Keratinocyte (primary cell): ENCODE measurements at regions not wholly inside any gene's neighbourhood (a gene's known extent, or its start where the extent isn't known, plus 50 kb on each side); places are given as distances from the start of the nearest gene placed in this dataset.

ENCODE experiments used
- DNase-seq: peaks from one replicate; pipeline ENCODE4 v3.0.0-alpha.2; 2011; ENCODE audit warnings: low read depth, missing footprints, low spot score
- FAIRE-seq: peaks from 2 replicates; lab custom pipeline; 2011; peaks lifted over from hg19 to GRCh38; lab: Jason Lieb, UNC
- H2AFZ ChIP-seq: 2 replicates; pipeline ENCODE4 v1.6.0; 2012; ENCODE audit warnings: low read length, control low read depth, inconsistent platforms; ENCODE audit not compliant: control insufficient read depth
- H3K27ac ChIP-seq: 2 replicates; pipeline ENCODE4 v1.5.1; 2011; ENCODE audit warnings: low read length; ENCODE audit not compliant: control insufficient read depth, insufficient read depth
- H3K27me3 ChIP-seq: 3 replicates; pipeline ENCODE4 v1.6.0; 2011; ENCODE audit warnings: low read length; ENCODE audit not compliant: control insufficient read depth, insufficient read depth; ENCODE audit errors: extremely low read depth
- H3K36me3 ChIP-seq, 2 experiments: 2 replicates in 1 of 2; 3 replicates in 1 of 2; pipeline ENCODE4 v1.5.1; 2011; ENCODE audit warnings: low read length in 2 of 2, mild to moderate bottlenecking in 1 of 2; ENCODE audit not compliant: control insufficient read depth in 2 of 2, insufficient read depth in 2 of 2; ENCODE audit errors: extremely low read depth in 1 of 2
- H3K4me1 ChIP-seq: 3 replicates; pipeline ENCODE4 v1.5.1; 2011; ENCODE audit warnings: low read length; ENCODE audit not compliant: control insufficient read depth, insufficient read depth; ENCODE audit errors: extremely low read depth
- H3K4me2 ChIP-seq: 3 replicates; pipeline ENCODE4 v1.6.0; 2011; ENCODE audit warnings: low read depth, low read length; ENCODE audit not compliant: control insufficient read depth, insufficient read depth; ENCODE audit errors: extremely low read depth
- H3K4me3 ChIP-seq, 3 experiments: fragments of 200-600 bp in 1 of 3; sonication (generic) in 1 of 3; 2 replicates in 2 of 3; 3 replicates in 1 of 3; pipeline ENCODE4 v1.5.1; 2011 to 2016; ENCODE audit warnings: low read length in 3 of 3, mild to moderate bottlenecking in 3 of 3, control low read depth in 2 of 3, inconsistent platforms in 1 of 3, low read depth in 1 of 3, mixed read lengths in 1 of 3, mixed run types in 1 of 3, moderate library complexity in 1 of 3; ENCODE audit not compliant: control insufficient read depth in 2 of 3, insufficient read depth in 2 of 3; ENCODE audit errors: extremely low read depth in 1 of 3
- H3K79me2 ChIP-seq: 2 replicates; pipeline ENCODE4 v1.6.0; 2012; ENCODE audit warnings: low read length; ENCODE audit not compliant: control insufficient read depth, insufficient read depth
- H3K9ac ChIP-seq: 3 replicates; pipeline ENCODE4 v1.6.0; 2011; ENCODE audit warnings: low read length; ENCODE audit not compliant: control insufficient read depth, insufficient read depth; ENCODE audit errors: extremely low read depth
- H3K9me1 ChIP-seq: 3 replicates; pipeline ENCODE4 v1.6.0; 2011; ENCODE audit warnings: low read length; ENCODE audit not compliant: control insufficient read depth, insufficient read depth; ENCODE audit errors: extremely low read depth
- H3K9me3 ChIP-seq: 2 replicates; pipeline ENCODE4 v1.5.1; 2012; ENCODE audit warnings: low read depth, low read length; ENCODE audit not compliant: control insufficient read depth
- H4K20me1 ChIP-seq: 3 replicates; pipeline ENCODE4 v1.6.0; 2011; ENCODE audit warnings: low read length; ENCODE audit not compliant: control insufficient read depth, insufficient read depth; ENCODE audit errors: extremely low read depth
- CTCF ChIP-seq, 3 experiments: IDR thresholded peaks in 1 of 3; conservative IDR thresholded peaks in 1 of 3; optimal IDR thresholded peaks in 1 of 3; 2 replicates in 2 of 3; 3 replicates in 1 of 3; pipeline versions ENCODE3 to v1.5.1; 2011; ENCODE audit warnings: low read length in 3 of 3, mild to moderate bottlenecking in 3 of 3, moderate library complexity in 2 of 3, control low read depth in 1 of 3, inconsistent platforms in 1 of 3; ENCODE audit not compliant: insufficient read depth in 2 of 3; ENCODE audit errors: extremely low read depth in 1 of 3
- EZH2 ChIP-seq: IDR thresholded peaks from one replicate; pipeline ENCODE4 v1.6.1; 2012; ENCODE audit warnings: inconsistent platforms, mild to moderate bottlenecking, low read length, moderate library complexity
- dilution Hi-C: fragments of 300-500 bp; cut with MboI; formaldehyde crosslinking; loops from one replicate; pipeline ENCODE4 v1.7.0; 2020; ENCODE audit warnings: low sequenced_read_pairs; ENCODE audit not compliant: extremely low pct_ligation_motif_present

DNA sequence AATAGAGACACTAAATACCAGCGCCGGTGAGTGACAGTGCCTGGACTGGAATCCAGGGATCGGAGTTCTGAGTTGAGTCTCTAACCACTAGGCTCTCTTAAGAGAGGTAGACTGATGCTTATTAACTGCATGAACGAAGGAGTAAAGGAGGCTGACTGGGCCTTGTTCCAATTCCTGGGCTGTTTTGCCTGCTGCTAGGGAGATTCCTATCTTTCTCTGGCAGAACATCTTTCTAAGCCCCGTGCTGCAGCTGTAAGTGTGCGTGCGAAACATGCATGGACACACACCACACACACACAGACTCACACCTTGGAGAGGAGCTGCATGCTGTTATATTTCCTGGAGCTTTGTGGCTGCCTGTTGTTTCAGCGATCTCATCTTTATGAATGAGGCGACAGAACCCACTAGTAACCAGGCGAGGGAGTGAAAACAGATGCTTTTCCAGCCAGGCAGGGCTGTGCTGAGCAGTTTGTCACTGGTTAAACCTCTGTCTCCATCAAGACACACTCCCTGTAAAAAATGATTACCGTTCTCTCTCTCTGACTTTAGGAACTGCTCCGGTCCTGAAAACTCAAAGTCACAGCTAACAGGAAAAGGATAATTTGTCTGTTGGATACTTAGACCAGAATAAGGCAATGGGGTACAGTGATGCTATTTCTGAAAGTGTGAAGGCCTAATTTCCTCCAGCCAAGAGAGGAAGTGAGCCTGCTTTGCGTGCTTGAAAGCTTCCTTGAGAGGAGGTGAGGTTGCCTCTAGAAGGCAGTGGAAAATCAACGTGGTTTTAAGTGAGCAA, 157.4 kb upstream of the ZNF217 start:
- Histone ChIP-seq H3K27me3 (no peaks in the 10 kb centered on the region), H3K4me1 (peaks cover 59% of the 10 kb centered on the region), H4K20me1 (no peaks in the 10 kb centered on the region), H3K9ac (peak overlapping the region; percentile 49), H3K36me3 (no peaks in the 10 kb centered on the region), H3K9me1 (no peaks in the 10 kb centered on the region), H3K79me2 (no peaks in the 10 kb centered on the region), H3K27ac (peak overlapping the region; percentile 98), H2AFZ (peak overlapping the region; percentile 56), H3K4me2 (peak overlapping the region; percentile 26), H3K9me3 (no peaks in the 10 kb centered on the region), H3K4me3 (no peak overlapping the region)
- FAIRE-seq = peak; percentile 69
- DNase-seq = no peak
- dilution Hi-C loops = no loop called here
- TF ChIP-seq EZH2 = no peak
- TF ChIP-seq CTCF (optimal IDR thresholded peaks at IDR 0.05 in 1 of 3, IDR thresholded peaks at IDR 0.05 in 1 of 3, conservative IDR thresholded peaks at IDR 0.05 in 1 of 3; ENCODE audit: extremely low read depth in 1 of 3, insufficient read depth in 2 of 3, low read length in 3 of 3) = no peak

GRCh38 chr20:53749499-53749898, 155.9 kb upstream of the ZNF217 start:
- Histone ChIP-seq H3K9me3 (no peaks in the 10 kb centered on the region), H3K9me1 (no peaks in the 10 kb centered on the region), H2AFZ (no peak overlapping the region), H3K36me3 (no peaks in the 10 kb centered on the region), H3K4me2 (peak overlapping the region; percentile 17), H3K9ac (no peak overlapping the region), H3K27ac (peak overlapping the region; percentile 69), H4K20me1 (no peaks in the 10 kb centered on the region), H3K4me3 (no peak overlapping the region), H3K4me1 (peaks cover 56% of the 10 kb centered on the region), H3K79me2 (no peaks in the 10 kb centered on the region), H3K27me3 (no peaks in the 10 kb centered on the region)
- no peak for FAIRE-seq
- dilution Hi-C loops = no loop called here
- no peak for TF ChIP-seq EZH2
- no peak for TF ChIP-seq CTCF (optimal IDR thresholded peaks at IDR 0.05 in 1 of 3, IDR thresholded peaks at IDR 0.05 in 1 of 3, conservative IDR thresholded peaks at IDR 0.05 in 1 of 3; ENCODE audit: extremely low read depth in 1 of 3, insufficient read depth in 2 of 3, low read length in 3 of 3)
- DNase-seq = no peak
